ENCODE measurements at regions not wholly inside any gene's neighbourhood (a gene's known extent, or its start where the extent isn't known, plus 50 kb on each side); places are given as distances from the start of the nearest gene placed in this dataset.

DNA sequence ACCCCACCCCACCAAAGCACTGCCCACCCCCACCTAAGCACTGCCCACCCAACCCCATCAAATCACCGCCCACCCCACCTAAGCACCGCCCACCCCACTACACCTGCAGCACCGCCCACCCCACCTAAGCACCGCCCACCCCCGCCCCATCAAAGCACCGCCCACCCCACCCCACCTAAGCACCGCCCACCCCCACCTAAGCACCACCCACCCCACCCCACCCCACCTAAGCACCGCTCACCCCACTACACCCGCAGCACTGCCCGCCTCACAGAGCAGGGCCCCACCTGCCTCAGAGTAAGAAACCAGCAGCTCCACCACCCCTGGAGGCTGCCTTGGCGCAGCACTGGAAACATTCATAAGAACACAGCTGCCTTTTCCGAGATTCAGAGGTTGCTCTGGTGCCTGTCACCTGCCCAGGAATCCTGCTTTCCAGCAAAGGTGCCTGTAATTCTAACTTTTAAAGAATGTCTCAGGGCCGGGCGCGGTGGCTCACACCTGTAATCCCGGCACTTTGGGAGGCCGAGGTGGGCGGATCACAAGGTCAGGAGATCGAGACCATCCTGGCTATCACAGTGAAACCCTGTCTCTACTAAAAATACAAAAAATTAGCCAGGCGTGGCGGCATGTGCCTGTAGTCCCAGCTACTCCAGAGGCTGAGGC is 148.2 kb downstream of the BMP7 start:
- TF ChIP-seq BHLHE40 (IDR thresholded peaks at IDR 0.05; ENCODE audit: borderline replicate concordance): no peak
- no peak for TF ChIP-seq LEF1 (IDR thresholded peaks at IDR 0.05; ENCODE audit: borderline replicate concordance)
- no peak for TF ChIP-seq HDGF (IDR thresholded peaks at IDR 0.05; ENCODE audit: borderline replicate concordance)

Data from HEK293T (cell line).